ENCODE measurements at regions not wholly inside any gene's neighbourhood (a gene's known extent, or its start where the extent isn't known, plus 50 kb on each side); places are given as distances from the start of the nearest gene placed in this dataset.

DNA sequence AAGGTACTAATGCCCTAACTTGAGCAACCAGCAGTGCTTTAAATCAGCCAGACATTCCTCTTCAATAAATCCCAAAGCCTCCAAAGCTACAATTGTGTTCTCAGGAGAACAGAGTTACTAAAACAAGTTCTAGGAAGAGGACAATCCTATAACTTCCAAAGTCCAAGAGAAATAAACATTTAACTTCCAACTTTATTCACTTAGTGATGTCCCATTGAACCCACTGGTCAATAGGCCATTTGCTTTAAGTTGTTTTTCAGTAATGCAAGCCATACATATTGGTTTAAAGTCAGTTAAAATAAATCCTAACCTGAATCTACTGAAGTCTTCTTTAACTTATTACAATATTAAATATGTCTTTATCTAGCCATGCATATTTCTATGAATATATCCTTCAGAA is 165.4 kb downstream of the PAWR start:
- Mint-ChIP-seq H3K9me3 (ENCODE audit: unreplicated experiment) (no peaks in the 10 kb centered on the region), H3K4me3 (ENCODE audit: unreplicated experiment) (no peak overlapping the region), H3K27me3 (ENCODE audit: unreplicated experiment) (peaks cover 2% of the 10 kb centered on the region), H3K27ac (ENCODE audit: unreplicated experiment) (no peak overlapping the region), H3K36me3 (ENCODE audit: unreplicated experiment) (no peaks in the 10 kb centered on the region), H3K4me1 (ENCODE audit: low read depth, unreplicated experiment) (no peaks in the 10 kb centered on the region)
- DNase-seq: no peak
- TF ChIP-seq, protein P1, sequence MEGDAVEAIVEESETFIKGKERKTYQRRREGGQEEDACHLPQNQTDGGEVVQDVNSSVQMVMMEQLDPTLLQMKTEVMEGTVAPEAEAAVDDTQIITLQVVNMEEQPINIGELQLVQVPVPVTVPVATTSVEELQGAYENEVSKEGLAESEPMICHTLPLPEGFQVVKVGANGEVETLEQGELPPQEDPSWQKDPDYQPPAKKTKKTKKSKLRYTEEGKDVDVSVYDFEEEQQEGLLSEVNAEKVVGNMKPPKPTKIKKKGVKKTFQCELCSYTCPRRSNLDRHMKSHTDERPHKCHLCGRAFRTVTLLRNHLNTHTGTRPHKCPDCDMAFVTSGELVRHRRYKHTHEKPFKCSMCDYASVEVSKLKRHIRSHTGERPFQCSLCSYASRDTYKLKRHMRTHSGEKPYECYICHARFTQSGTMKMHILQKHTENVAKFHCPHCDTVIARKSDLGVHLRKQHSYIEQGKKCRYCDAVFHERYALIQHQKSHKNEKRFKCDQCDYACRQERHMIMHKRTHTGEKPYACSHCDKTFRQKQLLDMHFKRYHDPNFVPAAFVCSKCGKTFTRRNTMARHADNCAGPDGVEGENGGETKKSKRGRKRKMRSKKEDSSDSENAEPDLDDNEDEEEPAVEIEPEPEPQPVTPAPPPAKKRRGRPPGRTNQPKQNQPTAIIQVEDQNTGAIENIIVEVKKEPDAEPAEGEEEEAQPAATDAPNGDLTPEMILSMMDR (IDR thresholded peaks at IDR 0.05; ENCODE audit: partially characterized antibody, unreplicated experiment): no peak

GRCh38 chr12:79524507-79525148 is 166.1 kb downstream of the PAWR start:
- H3K27me3 Mint-ChIP-seq (ENCODE audit: unreplicated experiment): peaks cover 2% of the 10 kb centered on the region
- DNase-seq: no peak
- no peak overlapping the region for H3K4me3 Mint-ChIP-seq (ENCODE audit: unreplicated experiment)
- TF ChIP-seq, protein P1 (IDR thresholded peaks at IDR 0.05; ENCODE audit: partially characterized antibody, unreplicated experiment): no peak
- H3K27ac Mint-ChIP-seq (ENCODE audit: unreplicated experiment): no peak overlapping the region
- H3K9me3 Mint-ChIP-seq (ENCODE audit: unreplicated experiment): no peaks in the 10 kb centered on the region
- H3K4me1 Mint-ChIP-seq (ENCODE audit: low read depth, unreplicated experiment): no peaks in the 10 kb centered on the region
- H3K36me3 Mint-ChIP-seq (ENCODE audit: unreplicated experiment): no peaks in the 10 kb centered on the region

DNA sequence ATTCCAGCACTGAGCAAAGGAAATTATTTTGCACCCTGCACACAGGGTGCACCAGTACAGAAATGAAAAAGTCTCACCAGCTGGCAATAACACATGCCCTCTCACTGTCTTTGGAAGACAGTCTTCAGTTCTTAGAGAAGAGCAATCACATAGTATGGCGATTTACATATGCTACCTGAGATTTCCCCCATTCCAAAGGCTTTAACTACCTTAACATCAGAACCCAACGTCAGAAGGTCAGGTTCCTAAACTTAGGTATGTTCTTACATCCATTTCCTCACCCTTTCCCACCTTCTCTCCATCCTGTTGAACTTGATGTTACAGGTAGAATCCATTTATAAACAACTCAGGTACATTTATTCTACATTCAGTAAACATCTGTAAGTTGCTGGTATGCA is 167.8 kb downstream of the PAWR start:
- no peak overlapping the region for H3K4me3 Mint-ChIP-seq (ENCODE audit: unreplicated experiment)
- no peak for DNase-seq

DNA sequence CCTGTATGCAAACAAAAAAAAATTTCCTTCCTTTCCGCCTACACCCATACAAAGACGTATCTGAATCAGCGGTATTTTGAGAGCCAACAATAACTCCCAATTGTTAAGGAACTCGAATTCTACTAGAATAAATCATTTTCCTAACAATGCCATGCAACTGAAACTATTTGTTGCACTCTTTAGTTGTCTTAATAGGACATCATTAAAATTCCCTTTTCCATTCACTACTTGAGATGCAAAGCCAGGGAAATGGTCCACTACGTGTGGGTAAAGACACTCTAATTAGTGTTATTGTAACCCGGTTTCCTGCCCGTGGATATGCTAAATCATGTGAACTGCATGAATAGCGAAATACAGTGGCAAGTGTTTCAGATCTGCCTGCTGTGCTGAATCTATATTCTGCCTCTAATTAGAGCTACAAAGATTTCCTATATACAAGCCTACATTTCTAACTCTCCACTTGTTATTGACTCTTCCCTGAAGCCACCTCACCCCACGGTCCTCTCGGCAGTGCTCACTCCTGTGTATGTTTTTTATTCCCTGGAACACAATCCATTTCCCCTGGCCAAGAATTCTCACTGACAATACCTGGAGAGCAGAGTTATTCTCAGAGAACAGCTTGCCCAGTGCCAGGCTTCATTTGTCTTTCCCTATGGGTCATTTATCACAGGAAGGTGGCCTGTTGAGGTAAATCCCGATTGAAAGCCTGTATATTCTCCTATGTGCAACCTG is 168.3 kb downstream of the PAWR start:
- Mint-ChIP-seq H3K36me3 (ENCODE audit: unreplicated experiment) (no peaks in the 10 kb centered on the region), H3K9me3 (ENCODE audit: unreplicated experiment) (no peaks in the 10 kb centered on the region), H3K4me1 (ENCODE audit: low read depth, unreplicated experiment) (no peaks in the 10 kb centered on the region), H3K27ac (ENCODE audit: unreplicated experiment) (no peak overlapping the region), H3K4me3 (ENCODE audit: unreplicated experiment) (no peak overlapping the region), H3K27me3 (ENCODE audit: unreplicated experiment) (peaks cover 2% of the 10 kb centered on the region)
- TF ChIP-seq, protein P1 (IDR thresholded peaks at IDR 0.05; ENCODE audit: partially characterized antibody, unreplicated experiment): no peak
- no peak for DNase-seq

More for the DNA sequence above, 167.8 kb downstream of the PAWR start:
- no peaks in the 10 kb centered on the region for H3K9me3 Mint-ChIP-seq (ENCODE audit: unreplicated experiment)
- H3K4me1 Mint-ChIP-seq (ENCODE audit: low read depth, unreplicated experiment): no peaks in the 10 kb centered on the region
- no peaks in the 10 kb centered on the region for H3K36me3 Mint-ChIP-seq (ENCODE audit: unreplicated experiment)
- H3K27me3 Mint-ChIP-seq (ENCODE audit: unreplicated experiment): peaks cover 2% of the 10 kb centered on the region
- TF ChIP-seq, protein P1 (IDR thresholded peaks at IDR 0.05; ENCODE audit: partially characterized antibody, unreplicated experiment): no peak
- H3K27ac Mint-ChIP-seq (ENCODE audit: unreplicated experiment): no peak overlapping the region

GRCh38 chr12:79521576-79521975 is 169.2 kb downstream of the PAWR start:
- Mint-ChIP-seq H3K4me3 (ENCODE audit: unreplicated experiment) (no peak overlapping the region), H3K36me3 (ENCODE audit: unreplicated experiment) (no peaks in the 10 kb centered on the region), H3K27ac (ENCODE audit: unreplicated experiment) (no peak overlapping the region), H3K9me3 (ENCODE audit: unreplicated experiment) (no peaks in the 10 kb centered on the region), H3K27me3 (ENCODE audit: unreplicated experiment) (peaks cover 2% of the 10 kb centered on the region), H3K4me1 (ENCODE audit: low read depth, unreplicated experiment) (no peaks in the 10 kb centered on the region)
- TF ChIP-seq, protein P1 (IDR thresholded peaks at IDR 0.05; ENCODE audit: partially characterized antibody, unreplicated experiment): no peak
- DNase-seq: no peak

Measured in glutamatergic neuron (in vitro differentiated cells).